H1 (cell line): ENCODE measurements at regions not wholly inside any gene's neighbourhood (a gene's known extent, or its start where the extent isn't known, plus 50 kb on each side); places are given as distances from the start of the nearest gene placed in this dataset.

Experiments
- CHD7 ChIP-seq: fragments of 300-600 bp; sonication (generic); IDR thresholded peaks from 2 replicates; pipeline ENCODE4 v1.7.1; 2012; ENCODE audit warnings: low read length, moderate library complexity, mild to moderate bottlenecking, inconsistent platforms; ENCODE audit not compliant: insufficient replicate concordance
- CTBP2 ChIP-seq: IDR thresholded peaks from 2 replicates; pipeline ENCODE4 v1.7.0; 2011; ENCODE audit warnings: borderline replicate concordance, mild to moderate bottlenecking, moderate library complexity, mixed read lengths, low read length; ENCODE audit not compliant: insufficient read depth, insufficient read length
- EGR1 ChIP-seq: IDR thresholded peaks from 2 replicates; pipeline ENCODE4 v1.6.1; 2011; ENCODE audit warnings: low read depth, low read length, borderline replicate concordance
- KDM5A ChIP-seq: fragments of 200-600 bp; IDR thresholded peaks from 2 replicates; pipeline ENCODE4 v1.7.1; 2012; ENCODE audit warnings: mild to moderate bottlenecking, low read length, inconsistent platforms, mixed read lengths
- NRF1 ChIP-seq: IDR thresholded peaks from 2 replicates; pipeline ENCODE4 v1.6.1; 2011; ENCODE audit warnings: mild to moderate bottlenecking, low read depth, low read length, improper control_type of control experiment
- RFX5 ChIP-seq: IDR thresholded peaks from 2 replicates; pipeline ENCODE4 v1.6.1; 2011; ENCODE audit warnings: low read depth, low read length, improper control_type of control experiment, borderline replicate concordance
- SAP30 ChIP-seq: fragments of 300-600 bp; sonication (generic); IDR thresholded peaks from 2 replicates; pipeline ENCODE4 v1.7.1; 2012; ENCODE audit warnings: low read length, moderate library complexity, mild to moderate bottlenecking, inconsistent platforms; ENCODE audit not compliant: insufficient read depth, insufficient replicate concordance
- TEAD4 ChIP-seq: IDR thresholded peaks from 2 replicates; pipeline ENCODE4 v1.6.1; 2012; ENCODE audit warnings: low read depth, low read length, inconsistent platforms, mixed read lengths

- TF ChIP-seq EGR1 (no peak), SAP30 (no peak), CHD7 (no peak), RFX5 (no peak), TEAD4 (no peak), NRF1 (no peak), KDM5A (no peak), CTBP2 (no peak)
Measured at GRCh38 chr13:71034018-71034417, 833.0 kb downstream of the DACH1 start (continued).
